ENCODE measurements at regions not wholly inside any gene's neighbourhood (a gene's known extent, or its start where the extent isn't known, plus 50 kb on each side); places are given as distances from the start of the nearest gene placed in this dataset.
"Not testable (repeated sequence)": the region's sequence is repeated elsewhere in the genome, so short reads cannot be mapped to it uniquely, and the experiment has no call there.

GRCh38 chr16:77511053-77511452 is 76.2 kb upstream of the ADAMTS18 start:
- intact Hi-C loops (cut with DNase I) = no loop called here
- no peak for FAIRE-seq
- Histone ChIP-seq H3K4me1 (no peaks in the 10 kb centered on the region), H3K9me3 (no peaks in the 10 kb centered on the region), H3K36me3 (no peaks in the 10 kb centered on the region), H3K27ac (no peak overlapping the region), H3K4me3 (no peak overlapping the region), H3K27me3 (peaks cover 0 to 8% (median 0%) of the 10 kb centered on the region in 4 donors)
- no peak for TF ChIP-seq CTCF (IDR thresholded peaks at IDR 0.05)
- 35 to 44% methylated on average over 5 of the region's 5 CpGs for WGBS, 2 donors
- ATAC-seq = no peak
- DNase-seq = no peak

GRCh38 chr16:77514500-77515220 is 79.8 kb upstream of the ADAMTS18 start:
- 63 to 73% methylated on average over 5 of the region's 5 CpGs for WGBS, 2 donors
- Histone ChIP-seq H3K9me3 (no peaks in the 10 kb centered on the region), H3K27ac (no peak overlapping the region), H3K4me1 (no peaks in the 10 kb centered on the region), H3K4me3 (no peak overlapping the region), H3K36me3 (no peaks in the 10 kb centered on the region), H3K27me3 (peaks cover 0 to 8% (median 0%) of the 10 kb centered on the region in 4 donors)
- DNase-seq (no peak), ATAC-seq (no peak), FAIRE-seq (no peak)
- no peak for TF ChIP-seq CTCF (IDR thresholded peaks at IDR 0.05)
- intact Hi-C loops (cut with DNase I) = no loop called here

GRCh38 chr16:77525226-77525625 is 90.4 kb upstream of the ADAMTS18 start:
- WGBS, 2 donors = 44 to 52% methylated on average over 6 of the region's 6 CpGs
- H3K4me1 ChIP-seq; DNase-seq; H3K36me3 ChIP-seq; H3K27ac ChIP-seq; ATAC-seq; H3K4me3 ChIP-seq; H3K27me3 ChIP-seq; FAIRE-seq; intact Hi-C loops (cut with DNase I); H3K9me3 ChIP-seq: not testable (repeated sequence)

GRCh38 chr16:77531752-77532151 is 96.9 kb upstream of the ADAMTS18 start:
- Histone ChIP-seq H3K9me3 (no peaks in the 10 kb centered on the region), H3K4me1 (no peaks in the 10 kb centered on the region), H3K27me3 (peaks cover 0 to 4% (median 0%) of the 10 kb centered on the region in 4 donors), H3K4me3 (no peak overlapping the region), H3K27ac (no peak overlapping the region), H3K36me3 (no peaks in the 10 kb centered on the region)
- ATAC-seq = no peak
- no peak for TF ChIP-seq CTCF (IDR thresholded peaks at IDR 0.05)
- 26 to 64% methylated on average over 1 of the region's 1 CpG for WGBS, 2 donors
- intact Hi-C loops (cut with DNase I) = no loop called here
- no peak for FAIRE-seq
- no peak for DNase-seq

- no peak overlapping the region for H3K27ac ChIP-seq
- no peak for FAIRE-seq
- no peak for DNase-seq
- 23 to 24% methylated on average over 5 of the region's 5 CpGs for WGBS, 2 donors
- no peaks in the 10 kb centered on the region for H3K27me3 ChIP-seq
- H3K4me3 ChIP-seq = no peak overlapping the region
- H3K36me3 ChIP-seq = no peaks in the 10 kb centered on the region
- ATAC-seq = no peak
- no peaks in the 10 kb centered on the region for H3K9me3 ChIP-seq
- intact Hi-C loops (cut with DNase I) = no loop called here
- no peaks in the 10 kb centered on the region for H3K4me1 ChIP-seq
- no peak for TF ChIP-seq CTCF (IDR thresholded peaks at IDR 0.05)
Measured at GRCh38 chr16:77536809-77537208, 102.0 kb upstream of the ADAMTS18 start.

Measured in pancreas (tissue), 10 donors.